NCI-H526 (cell line): ENCODE measurements at regions not wholly inside any gene's neighbourhood (a gene's known extent, or its start where the extent isn't known, plus 50 kb on each side); places are given as distances from the start of the nearest gene placed in this dataset.
"Not testable (repeated sequence)": the region's sequence is repeated elsewhere in the genome, so short reads cannot be mapped to it uniquely, and the experiment has no call there.

ENCODE experiments used
- DNase-seq, 2 experiments: peaks; one replicate each; lab custom pipeline; 2025; lab: John Stamatoyannopoulos, UW

GRCh38 chr1:74946388-74946787 lies 187.8 kb upstream of the LHX8 start:
- no peak for DNase-seq

- DNase-seq: not testable (repeated sequence)
These were observed 184.8 kb upstream of the LHX8 start for GRCh38 chr1:74949348-74949747.

- DNase-seq: not testable (repeated sequence)
These were observed 182.2 kb upstream of the LHX8 start for GRCh38 chr1:74951981-74952380.

GRCh38 chr1:74952786-74953185 lies 181.4 kb upstream of the LHX8 start:
- DNase-seq: no peak

- no peak for DNase-seq
These were observed 180.6 kb upstream of the LHX8 start for GRCh38 chr1:74953622-74954021.

DNA sequence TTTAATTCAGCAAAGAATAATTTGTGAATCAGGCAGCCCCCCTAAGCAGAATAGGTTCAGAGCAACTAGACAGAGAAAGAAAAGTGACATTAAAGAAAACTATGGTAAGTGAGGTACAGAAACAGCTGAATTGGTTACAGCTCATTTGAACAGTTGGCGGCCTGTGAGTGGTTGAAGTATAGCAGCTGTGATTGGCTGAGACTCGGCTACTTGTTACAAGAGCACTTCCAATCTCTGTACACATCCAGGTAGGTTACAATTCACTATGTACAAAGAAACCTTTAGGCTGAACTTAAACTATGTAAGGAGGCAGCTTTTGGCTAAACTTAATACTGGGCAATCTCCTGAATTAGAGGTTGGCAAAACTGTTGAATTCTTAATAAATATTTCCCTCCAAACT lies 171.1 kb upstream of the LHX8 start:
- DNase-seq: no peak

DNA sequence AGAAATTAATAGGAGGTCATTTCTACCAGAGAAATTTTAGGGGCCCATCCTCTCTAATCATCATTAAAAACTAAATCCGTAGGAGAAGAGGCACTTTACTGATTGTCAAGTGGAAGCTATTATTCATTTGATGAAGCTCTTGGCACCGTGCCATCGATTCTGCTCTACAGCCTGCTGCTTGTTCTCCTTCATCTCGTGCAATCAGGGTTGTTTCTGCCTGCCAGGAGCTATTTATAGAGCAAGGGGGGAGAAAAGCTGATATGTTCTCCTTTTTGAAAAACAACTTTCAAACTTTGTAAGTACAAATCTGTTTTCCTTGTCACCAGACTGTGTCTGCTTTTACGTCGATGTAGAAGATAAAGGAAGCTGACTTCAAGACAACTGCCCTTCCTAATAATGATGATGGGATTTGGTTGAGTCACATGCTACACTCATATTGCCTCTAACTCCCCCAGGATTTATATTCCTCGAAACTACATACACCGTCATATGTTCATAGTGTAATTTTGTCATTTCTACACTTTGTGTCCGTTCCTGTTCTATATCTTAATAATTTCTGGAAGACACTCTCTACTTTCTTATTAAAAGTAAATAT lies 169.6 kb upstream of the LHX8 start:
- DNase-seq: peak in 1 of 2 experiments; percentile 18

DNA sequence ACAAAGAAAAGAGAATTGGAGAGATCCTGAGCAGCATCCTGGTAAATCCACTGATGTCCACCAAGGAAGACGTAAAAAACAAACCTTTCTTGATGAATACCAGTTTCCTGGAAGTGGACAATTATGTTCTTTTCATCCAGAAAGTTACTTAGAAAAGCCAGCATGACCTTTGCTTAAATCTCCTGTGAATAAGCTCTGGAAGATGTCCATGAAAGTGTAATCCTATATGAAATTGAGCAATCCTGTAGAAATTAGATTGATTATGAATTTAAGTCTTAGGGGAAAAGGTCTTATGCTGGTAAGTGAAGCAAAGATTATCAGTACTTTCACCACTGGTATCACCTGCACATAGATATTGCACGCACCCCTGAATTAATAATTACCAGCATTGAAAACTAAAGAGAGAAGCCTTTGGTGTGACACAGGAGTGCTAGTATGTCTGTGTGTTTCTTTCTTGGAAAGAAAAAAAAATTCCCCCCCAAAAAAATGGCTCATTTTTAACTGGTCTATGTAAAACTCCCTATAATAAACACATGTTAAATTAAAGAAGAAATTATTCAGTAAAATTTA lies 164.5 kb upstream of the LHX8 start:
- no peak for DNase-seq

GRCh38 chr1:74971982-74972381 lies 162.2 kb upstream of the LHX8 start:
- no peak for DNase-seq

- no peak for DNase-seq
These were observed 157.7 kb upstream of the LHX8 start for GRCh38 chr1:74976491-74976890.

GRCh38 chr1:74992448-74992847 lies 141.7 kb upstream of the LHX8 start:
- DNase-seq: not testable (repeated sequence)

- DNase-seq: no peak
These were observed 138.4 kb upstream of the LHX8 start for GRCh38 chr1:74995821-74996220.

DNA sequence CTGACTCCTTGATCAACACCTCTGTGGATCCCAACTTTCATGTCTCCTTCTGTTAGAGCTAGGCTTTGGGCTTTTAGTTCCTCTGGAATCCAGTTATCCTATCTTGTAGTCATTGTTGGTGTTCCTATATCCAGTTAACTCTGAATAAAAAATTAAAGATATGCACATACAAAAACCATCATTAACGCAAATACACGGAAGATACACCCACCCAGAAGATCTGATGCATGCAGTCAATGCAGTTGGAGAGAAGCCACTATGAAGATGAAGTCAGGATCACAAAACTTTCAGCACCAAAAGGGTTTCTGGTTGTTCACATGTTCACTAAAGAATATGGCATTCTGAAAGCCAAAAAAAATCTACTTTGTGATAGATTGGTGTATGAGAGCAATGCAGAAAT lies 123.6 kb upstream of the LHX8 start:
- DNase-seq: no peak

DNA sequence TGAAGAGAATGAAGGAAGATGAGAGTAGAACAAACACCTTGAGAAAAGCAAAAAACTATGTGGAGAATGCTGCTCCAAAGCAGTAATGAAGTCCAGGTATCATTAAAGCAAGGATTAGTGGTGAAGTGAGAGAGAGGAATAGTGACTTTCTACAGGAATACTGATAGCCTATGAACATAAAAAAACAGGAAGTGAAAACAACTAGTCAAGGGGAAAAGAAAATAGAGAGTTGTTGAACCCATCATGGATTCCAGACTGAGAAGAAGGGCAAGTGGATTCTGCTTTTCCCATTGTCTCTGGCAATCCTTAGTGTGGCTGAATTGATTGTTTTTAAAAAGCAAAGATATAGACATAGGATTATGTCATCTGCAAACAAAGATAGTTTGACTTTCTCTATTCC lies 119.9 kb upstream of the LHX8 start:
- no peak for DNase-seq

DNA sequence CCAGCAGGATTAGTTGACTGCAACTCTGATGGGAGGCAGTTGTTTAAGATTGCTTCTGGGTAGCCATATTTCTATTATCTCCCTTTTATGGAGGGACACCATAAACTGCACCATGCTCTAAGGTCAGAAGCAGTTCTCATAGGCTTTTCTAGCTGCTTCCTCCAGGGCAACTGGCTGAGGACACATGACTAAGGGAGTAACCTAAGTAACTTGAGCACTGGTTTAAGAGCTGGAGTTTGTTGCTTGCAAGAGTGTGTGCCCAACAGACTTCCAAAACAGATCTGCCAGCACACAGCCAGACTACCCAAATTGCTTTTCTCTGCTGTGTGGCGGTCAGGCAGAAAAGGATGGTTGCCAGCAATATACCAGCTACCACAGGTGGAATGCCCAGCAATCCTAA lies 111.2 kb upstream of the LHX8 start:
- no peak for DNase-seq

- DNase-seq: no peak
These were observed 99.8 kb upstream of the LHX8 start for GRCh38 chr1:75034376-75034775.

DNA sequence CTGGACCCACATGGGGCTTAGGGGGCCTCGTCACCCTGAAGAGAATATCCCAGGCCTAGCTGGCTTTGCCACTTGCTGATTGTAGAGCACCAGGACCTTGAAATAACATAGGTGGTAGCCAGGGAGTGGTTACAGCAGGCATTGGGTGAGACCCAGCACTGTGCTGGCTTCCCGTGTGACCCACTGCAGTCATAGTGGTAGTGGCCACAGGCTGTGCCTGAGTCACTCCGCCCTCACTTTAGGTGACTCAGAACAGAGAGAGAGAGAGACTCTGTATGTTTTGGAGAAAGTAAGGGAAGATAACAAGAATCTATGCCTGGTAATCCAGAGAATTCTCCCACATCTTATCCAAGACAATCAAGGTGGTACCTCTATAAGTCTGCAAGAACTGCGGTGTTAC lies 98.7 kb upstream of the LHX8 start:
- DNase-seq: no peak

DNA sequence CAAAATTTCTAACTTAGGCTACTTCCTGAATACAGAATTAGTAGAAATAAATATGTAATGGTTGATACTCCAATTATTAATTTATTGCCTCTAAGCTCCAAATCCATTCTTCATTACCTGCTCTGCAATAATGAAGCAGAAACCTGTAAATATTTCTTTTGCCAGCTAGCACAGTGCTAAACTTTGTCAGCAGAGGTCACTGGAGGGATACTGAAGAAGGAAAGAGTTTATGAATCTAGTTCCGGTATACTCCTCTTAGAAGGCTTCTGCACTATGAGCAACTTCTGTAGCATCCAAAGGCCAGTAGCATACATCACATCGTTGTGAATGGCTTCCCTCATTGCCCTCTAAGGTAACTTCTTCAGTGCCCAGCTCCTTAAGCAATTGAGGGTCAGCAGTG lies 81.0 kb upstream of the LHX8 start:
- peak; percentile 2 to 43 for DNase-seq

- DNase-seq: no peak
These were observed 75.8 kb upstream of the LHX8 start for GRCh38 chr1:75058424-75058823.

- no peak for DNase-seq
These were observed 72.1 kb upstream of the LHX8 start for GRCh38 chr1:75062111-75062510.

DNA sequence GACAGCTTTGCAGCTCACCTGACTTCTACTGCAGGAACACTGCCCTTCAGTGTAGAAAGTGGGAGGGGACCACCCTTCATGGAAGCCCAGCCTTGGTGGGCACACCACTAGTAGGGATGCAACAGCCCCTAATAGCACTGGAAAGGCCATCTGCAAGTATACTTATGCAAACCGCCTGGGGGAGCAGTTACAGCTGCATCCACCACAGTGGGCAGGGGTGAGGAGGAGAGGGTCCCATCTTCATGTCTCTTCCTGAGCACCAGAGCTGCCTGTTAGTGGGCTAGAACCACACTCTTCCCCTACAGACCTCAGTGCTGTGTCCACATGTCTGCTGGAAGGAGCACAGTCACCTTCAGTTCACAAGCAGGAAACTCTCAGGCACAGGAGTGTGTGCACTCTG lies 66.2 kb upstream of the LHX8 start:
- peak in 1 of 2 experiments; percentile 7 for DNase-seq

GRCh38 chr1:75074831-75075395 lies 59.3 kb upstream of the LHX8 start:
- DNase-seq: no peak

- no peak for DNase-seq
These were observed 54.5 kb upstream of the LHX8 start for GRCh38 chr1:75079538-75080290.
